OCI-LY3 (cell line): ENCODE measurements at regions not wholly inside any gene's neighbourhood (a gene's known extent, or its start where the extent isn't known, plus 50 kb on each side); places are given as distances from the start of the nearest gene placed in this dataset.

Source experiments
- EZH2phosphoT487 ChIP-seq: fragments of 200-600 bp; shearing (Covaris generic); IDR thresholded peaks from 2 replicates; pipeline ENCODE4 v1.6.1; 2018; ENCODE audit warnings: antibody characterized with exemption, mixed run types, low read depth
- TF ChIP-seq, protein P1 (sequence below): fragments of 200-600, 300-600 bp; sonication (generic); IDR thresholded peaks from 2 replicates; pipeline ENCODE4 v1.5.1; 2014; ENCODE audit warnings: antibody characterized with exemption, low read length, low read depth

- TF ChIP-seq EZH2phosphoT487, result no peak
- TF ChIP-seq, protein P1, sequence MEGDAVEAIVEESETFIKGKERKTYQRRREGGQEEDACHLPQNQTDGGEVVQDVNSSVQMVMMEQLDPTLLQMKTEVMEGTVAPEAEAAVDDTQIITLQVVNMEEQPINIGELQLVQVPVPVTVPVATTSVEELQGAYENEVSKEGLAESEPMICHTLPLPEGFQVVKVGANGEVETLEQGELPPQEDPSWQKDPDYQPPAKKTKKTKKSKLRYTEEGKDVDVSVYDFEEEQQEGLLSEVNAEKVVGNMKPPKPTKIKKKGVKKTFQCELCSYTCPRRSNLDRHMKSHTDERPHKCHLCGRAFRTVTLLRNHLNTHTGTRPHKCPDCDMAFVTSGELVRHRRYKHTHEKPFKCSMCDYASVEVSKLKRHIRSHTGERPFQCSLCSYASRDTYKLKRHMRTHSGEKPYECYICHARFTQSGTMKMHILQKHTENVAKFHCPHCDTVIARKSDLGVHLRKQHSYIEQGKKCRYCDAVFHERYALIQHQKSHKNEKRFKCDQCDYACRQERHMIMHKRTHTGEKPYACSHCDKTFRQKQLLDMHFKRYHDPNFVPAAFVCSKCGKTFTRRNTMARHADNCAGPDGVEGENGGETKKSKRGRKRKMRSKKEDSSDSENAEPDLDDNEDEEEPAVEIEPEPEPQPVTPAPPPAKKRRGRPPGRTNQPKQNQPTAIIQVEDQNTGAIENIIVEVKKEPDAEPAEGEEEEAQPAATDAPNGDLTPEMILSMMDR, result no peak
These were observed 342.7 kb upstream of the CHST9 start for GRCh38 chr18:27527856-27528255.
